GM12891 (cell line): ENCODE measurements at regions not wholly inside any gene's neighbourhood (a gene's known extent, or its start where the extent isn't known, plus 50 kb on each side); places are given as distances from the start of the nearest gene placed in this dataset.

ENCODE experiments used
- POLR2A ChIP-seq: IDR thresholded peaks from 2 replicates; pipeline ENCODE4 v1.6.1; 2011; ENCODE audit warnings: low read depth, low read length, control low read depth
- POLR2AphosphoS5 ChIP-seq: IDR thresholded peaks from 2 replicates; pipeline ENCODE4 v1.6.1; 2011; ENCODE audit warnings: low read depth, low read length, control low read depth
- TAF1 ChIP-seq: IDR thresholded peaks from 2 replicates; pipeline ENCODE4 v1.6.1; 2011; ENCODE audit warnings: low read depth, low read length, control low read depth

GRCh38 chr2:225282858-225283710 is 116.4 kb upstream of the NYAP2 start:
- TF ChIP-seq TAF1 (no peak), POLR2AphosphoS5 (no peak), POLR2A (no peak)
